ENCODE measurements at regions not wholly inside any gene's neighbourhood (a gene's known extent, or its start where the extent isn't known, plus 50 kb on each side); places are given as distances from the start of the nearest gene placed in this dataset.

DNA sequence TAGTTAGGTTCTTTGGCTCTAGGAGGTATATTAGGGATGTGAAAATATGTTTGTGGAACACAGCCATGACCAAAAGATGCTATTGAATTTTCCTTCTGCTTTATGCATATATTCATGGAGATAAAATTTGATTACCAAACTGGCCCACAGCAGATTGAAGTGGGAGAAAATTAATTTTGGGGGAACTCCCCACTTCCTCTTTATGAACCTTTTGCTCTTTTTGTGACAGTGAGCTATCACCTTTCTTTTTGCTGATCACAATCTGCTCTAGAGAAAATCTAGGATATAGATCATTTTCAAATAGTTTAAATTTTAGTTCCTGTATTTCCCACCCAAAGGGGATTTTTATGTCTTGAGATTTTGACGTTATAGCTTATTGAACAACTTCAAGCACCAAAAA is 313.0 kb downstream of the GABRB2 start:
- TF ChIP-seq, protein P1, sequence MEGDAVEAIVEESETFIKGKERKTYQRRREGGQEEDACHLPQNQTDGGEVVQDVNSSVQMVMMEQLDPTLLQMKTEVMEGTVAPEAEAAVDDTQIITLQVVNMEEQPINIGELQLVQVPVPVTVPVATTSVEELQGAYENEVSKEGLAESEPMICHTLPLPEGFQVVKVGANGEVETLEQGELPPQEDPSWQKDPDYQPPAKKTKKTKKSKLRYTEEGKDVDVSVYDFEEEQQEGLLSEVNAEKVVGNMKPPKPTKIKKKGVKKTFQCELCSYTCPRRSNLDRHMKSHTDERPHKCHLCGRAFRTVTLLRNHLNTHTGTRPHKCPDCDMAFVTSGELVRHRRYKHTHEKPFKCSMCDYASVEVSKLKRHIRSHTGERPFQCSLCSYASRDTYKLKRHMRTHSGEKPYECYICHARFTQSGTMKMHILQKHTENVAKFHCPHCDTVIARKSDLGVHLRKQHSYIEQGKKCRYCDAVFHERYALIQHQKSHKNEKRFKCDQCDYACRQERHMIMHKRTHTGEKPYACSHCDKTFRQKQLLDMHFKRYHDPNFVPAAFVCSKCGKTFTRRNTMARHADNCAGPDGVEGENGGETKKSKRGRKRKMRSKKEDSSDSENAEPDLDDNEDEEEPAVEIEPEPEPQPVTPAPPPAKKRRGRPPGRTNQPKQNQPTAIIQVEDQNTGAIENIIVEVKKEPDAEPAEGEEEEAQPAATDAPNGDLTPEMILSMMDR (IDR thresholded peaks at IDR 0.05), result no peak
- no peak for TF ChIP-seq POLR2A (IDR thresholded peaks at IDR 0.05)

Measured in lower leg skin (tissue), 3 donors.